GM23248 (cell line): ENCODE measurements at regions not wholly inside any gene's neighbourhood (a gene's known extent, or its start where the extent isn't known, plus 50 kb on each side); places are given as distances from the start of the nearest gene placed in this dataset.

Experiments
- EZH2 ChIP-seq: fragments of 200-600 bp; sonication (generic); IDR thresholded peaks from 2 replicates; pipeline ENCODE4 v1.6.1; 2018; ENCODE audit warnings: antibody characterized with exemption, mild to moderate bottlenecking; ENCODE audit not compliant: insufficient read depth, poor library complexity, severe bottlenecking
- EZH2phosphoT487 ChIP-seq: fragments of 200-600 bp; sonication (generic); IDR thresholded peaks from 2 replicates; pipeline ENCODE4 v1.6.1; 2018; ENCODE audit warnings: antibody characterized with exemption, moderate library complexity, mild to moderate bottlenecking, low read depth; ENCODE audit not compliant: insufficient read depth

GRCh38 chr3:144270100-144270499 lies 298.5 kb downstream of the DIPK2A start:
- no peak for TF ChIP-seq EZH2
- TF ChIP-seq EZH2phosphoT487: no peak
